ENCODE measurements at regions not wholly inside any gene's neighbourhood (a gene's known extent, or its start where the extent isn't known, plus 50 kb on each side); places are given as distances from the start of the nearest gene placed in this dataset.
"Not testable (repeated sequence)": the region's sequence is repeated elsewhere in the genome, so short reads cannot be mapped to it uniquely, and the experiment has no call there.

- not testable (repeated sequence) for DNase-seq; H3K4me3 Mint-ChIP-seq; H3K4me1 Mint-ChIP-seq; H4K20me1 ChIP-seq (ENCODE audit: control insufficient read depth, insufficient read depth, insufficient read length); H3K27ac ChIP-seq (ENCODE audit: insufficient read length, low read depth, low read length); H4K91ac ChIP-seq (ENCODE audit: insufficient read length, low read depth, low read length); H3K79me2 ChIP-seq (ENCODE audit: insufficient read depth, low read length); H3K4ac ChIP-seq (ENCODE audit: low read depth, low read length); H3T11ph ChIP-seq (ENCODE audit: low read length); H2BK15ac ChIP-seq (ENCODE audit: low read depth, low read length); H3K4me1 ChIP-seq (ENCODE audit: insufficient read depth, low read length); H3K23ac ChIP-seq (ENCODE audit: insufficient read length, low read depth, low read length); H2AK5ac ChIP-seq (ENCODE audit: insufficient read length, low read length); H3K79me1 ChIP-seq (ENCODE audit: insufficient read depth, low read depth, low read length, poor library complexity, severe bottlenecking); H4K8ac ChIP-seq (replicated peaks; ENCODE audit: insufficient read length, low read depth, low read length); H2BK20ac ChIP-seq (ENCODE audit: low read depth, low read length, poor library complexity, severe bottlenecking); H3K27me3 ChIP-seq (ENCODE audit: insufficient read depth, low read length); H3K18ac ChIP-seq (ENCODE audit: insufficient read length, low read depth, low read length); H2BK5ac ChIP-seq (ENCODE audit: insufficient read length, low read length); H4K5ac ChIP-seq (ENCODE audit: insufficient read length, low read depth, low read length); H3K36me3 Mint-ChIP-seq (ENCODE audit: insufficient read depth in 1 of 3, low read depth in 3 of 3); H2BK12ac ChIP-seq (ENCODE audit: insufficient read length, low read depth, low read length); H3K9ac ChIP-seq (ENCODE audit: extremely low read depth, insufficient read length, low read length); H3K23me2 ChIP-seq (ENCODE audit: insufficient read length, low read depth, low read length, poor library complexity, severe bottlenecking); H2BK120ac ChIP-seq (ENCODE audit: low read depth, low read length, poor library complexity, severe bottlenecking); H3K27ac Mint-ChIP-seq; H3K27me3 Mint-ChIP-seq (ENCODE audit: low read depth); H3K14ac ChIP-seq (ENCODE audit: insufficient read depth, low read length); H3K56ac ChIP-seq (ENCODE audit: insufficient read length, low read depth, low read length); H3K4me2 ChIP-seq (ENCODE audit: insufficient read depth, insufficient read length, low read length); H2AFZ ChIP-seq (ENCODE audit: low read length)
- peaks cover 12% of the 10 kb centered on the region for H3K9me3 ChIP-seq (ENCODE audit: control insufficient read depth, low read depth, low read length)
- no CpG with 5 or more reads among the region's 8 CpGs for WGBS (ENCODE audit: extremely low coverage, insufficient read length, low lambda C conversion rate)
- H3K9me3 Mint-ChIP-seq: peaks cover 29% of the 10 kb centered on the region in 2 experiments
Measured at GRCh38 chr15:24139622-24140021, 452.5 kb upstream of the NDN start.

- H4K20me1 ChIP-seq (ENCODE audit: control insufficient read depth, insufficient read depth, insufficient read length); H3K23me2 ChIP-seq (ENCODE audit: insufficient read length, low read depth, low read length, poor library complexity, severe bottlenecking); H3K4ac ChIP-seq (ENCODE audit: low read depth, low read length); H3K9ac ChIP-seq (ENCODE audit: extremely low read depth, insufficient read length, low read length); H3K4me3 Mint-ChIP-seq; H4K91ac ChIP-seq (ENCODE audit: insufficient read length, low read depth, low read length); H3K27me3 ChIP-seq (ENCODE audit: insufficient read depth, low read length); H3K27me3 Mint-ChIP-seq (ENCODE audit: low read depth); H3K56ac ChIP-seq (ENCODE audit: insufficient read length, low read depth, low read length); H4K8ac ChIP-seq (replicated peaks; ENCODE audit: insufficient read length, low read depth, low read length); H3K79me2 ChIP-seq (ENCODE audit: insufficient read depth, low read length); H3K79me1 ChIP-seq (ENCODE audit: insufficient read depth, low read depth, low read length, poor library complexity, severe bottlenecking); H3K4me2 ChIP-seq (ENCODE audit: insufficient read depth, insufficient read length, low read length); H2BK120ac ChIP-seq (ENCODE audit: low read depth, low read length, poor library complexity, severe bottlenecking); H2BK5ac ChIP-seq (ENCODE audit: insufficient read length, low read length); H3K14ac ChIP-seq (ENCODE audit: insufficient read depth, low read length); H3K23ac ChIP-seq (ENCODE audit: insufficient read length, low read depth, low read length); H2BK15ac ChIP-seq (ENCODE audit: low read depth, low read length); H2BK20ac ChIP-seq (ENCODE audit: low read depth, low read length, poor library complexity, severe bottlenecking); H3K9me3 ChIP-seq (ENCODE audit: control insufficient read depth, low read depth, low read length); H3K4me1 ChIP-seq (ENCODE audit: insufficient read depth, low read length); H3K27ac Mint-ChIP-seq; H3K18ac ChIP-seq (ENCODE audit: insufficient read length, low read depth, low read length); H3K4me1 Mint-ChIP-seq; H3K36me3 Mint-ChIP-seq (ENCODE audit: insufficient read depth in 1 of 3, low read depth in 3 of 3); H2BK12ac ChIP-seq (ENCODE audit: insufficient read length, low read depth, low read length); H4K5ac ChIP-seq (ENCODE audit: insufficient read length, low read depth, low read length); H2AFZ ChIP-seq (ENCODE audit: low read length); H2AK5ac ChIP-seq (ENCODE audit: insufficient read length, low read length); H3K27ac ChIP-seq (ENCODE audit: insufficient read length, low read depth, low read length); DNase-seq; H3T11ph ChIP-seq (ENCODE audit: low read length): not testable (repeated sequence)
- H3K9me3 Mint-ChIP-seq: peaks cover 52 to 57% of the 10 kb centered on the region in 2 experiments
- WGBS (ENCODE audit: extremely low coverage, insufficient read length, low lambda C conversion rate): no CpG with 5 or more reads among the region's 8 CpGs
Measured at GRCh38 chr15:24145070-24145469, 458.0 kb upstream of the NDN start.
